ENCODE measurements at regions not wholly inside any gene's neighbourhood (a gene's known extent, or its start where the extent isn't known, plus 50 kb on each side); places are given as distances from the start of the nearest gene placed in this dataset.
A peak's percentile ranks its signal among the peaks of the same experiment; 100 is the strongest.

GRCh38 chr2:206368484-206368883, 74.8 kb upstream of the ADAM23 start:
- no peak for DNase-seq

GRCh38 chr2:206368933-206369569, 74.3 kb upstream of the ADAM23 start:
- DNase-seq: no peak

GRCh38 chr2:206375956-206376355, 67.4 kb upstream of the ADAM23 start:
- no peak for DNase-seq

GRCh38 chr2:206378835-206379234, 64.5 kb upstream of the ADAM23 start:
- no peak for DNase-seq

- peak; percentile 68 to 73 for DNase-seq
Measured at GRCh38 chr2:206379266-206379665, 64.1 kb upstream of the ADAM23 start.

- peak in 1 of 2 donors; percentile 0 for DNase-seq
Measured at GRCh38 chr2:206379886-206380285, 63.4 kb upstream of the ADAM23 start.

GRCh38 chr2:206381881-206382280, 61.5 kb upstream of the ADAM23 start:
- no peak for DNase-seq

- DNase-seq: no peak
Measured at GRCh38 chr2:206383669-206384068, 59.7 kb upstream of the ADAM23 start.

GRCh38 chr2:206387808-206388207, 55.5 kb upstream of the ADAM23 start:
- no peak for DNase-seq

- DNase-seq: no peak
Measured at GRCh38 chr2:206388698-206389097, 54.6 kb upstream of the ADAM23 start.

GRCh38 chr2:206389164-206389563, 54.2 kb upstream of the ADAM23 start:
- no peak for DNase-seq

- no peak for DNase-seq
Measured at GRCh38 chr2:206390181-206390580, 53.2 kb upstream of the ADAM23 start.

- DNase-seq: peak in 1 of 2 donors; percentile 1
Measured at GRCh38 chr2:206392118-206392517, 51.2 kb upstream of the ADAM23 start.
